GM06990 (cell line): ENCODE measurements at regions not wholly inside any gene's neighbourhood (a gene's known extent, or its start where the extent isn't known, plus 50 kb on each side); places are given as distances from the start of the nearest gene placed in this dataset.

Experiments used
- DNase-seq: peaks from one replicate; pipeline ENCODE4 v3.0.0-alpha.2; 2011; ENCODE audit not compliant: insufficient read length; ENCODE audit errors: extremely low read depth
- H3K27me3 ChIP-seq: replicated peaks from 2 replicates; pipeline ENCODE4 v1.6.0; 2011; ENCODE audit warnings: low read length; ENCODE audit not compliant: control insufficient read depth, insufficient read depth
- H3K36me3 ChIP-seq: 2 replicates; pipeline ENCODE4 v1.5.1; 2011; ENCODE audit warnings: low read length; ENCODE audit not compliant: control insufficient read depth, insufficient read depth
- H3K4me3 ChIP-seq: replicated peaks from 2 replicates; pipeline ENCODE4 v1.5.1; 2011; ENCODE audit warnings: low read depth, mild to moderate bottlenecking, control low read depth, low read length
- CTCF ChIP-seq: IDR thresholded peaks from 2 replicates; pipeline ENCODE4 v1.5.1; 2011; ENCODE audit warnings: low read length, control low read depth, mild to moderate bottlenecking, inconsistent platforms; ENCODE audit not compliant: insufficient read depth, poor library complexity, severe bottlenecking

- Histone ChIP-seq H3K27me3 (no peaks in the 10 kb centered on the region), H3K36me3 (no peaks in the 10 kb centered on the region), H3K4me3 (no peak overlapping the region)
- no peak for DNase-seq
- TF ChIP-seq CTCF, result no peak
Observed at GRCh38 chr13:89567025-89567424, 1780.5 kb upstream of the MIR17HG start.

DNA sequence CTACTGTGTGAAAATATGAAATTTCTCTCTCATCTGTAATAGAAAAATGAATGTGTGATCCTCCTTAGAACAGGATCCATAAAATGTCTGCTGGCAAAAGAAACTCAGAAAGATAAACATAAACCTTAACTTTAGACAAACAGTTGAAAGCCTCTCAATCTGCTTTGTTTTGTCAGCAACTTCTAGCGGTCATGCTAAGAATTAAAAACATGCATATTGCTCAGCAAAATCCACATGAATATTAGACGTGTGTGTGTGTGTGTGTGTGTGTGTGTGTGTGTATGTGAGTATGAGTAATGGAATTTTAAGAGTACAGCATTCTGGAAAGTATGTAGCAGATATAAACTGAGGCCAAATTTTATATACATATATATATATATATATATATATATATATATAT, 1779.2 kb upstream of the MIR17HG start:
- Histone ChIP-seq H3K36me3 (no peaks in the 10 kb centered on the region), H3K27me3 (no peaks in the 10 kb centered on the region), H3K4me3 (no peak overlapping the region)
- no peak for DNase-seq
- TF ChIP-seq CTCF, result no peak

DNA sequence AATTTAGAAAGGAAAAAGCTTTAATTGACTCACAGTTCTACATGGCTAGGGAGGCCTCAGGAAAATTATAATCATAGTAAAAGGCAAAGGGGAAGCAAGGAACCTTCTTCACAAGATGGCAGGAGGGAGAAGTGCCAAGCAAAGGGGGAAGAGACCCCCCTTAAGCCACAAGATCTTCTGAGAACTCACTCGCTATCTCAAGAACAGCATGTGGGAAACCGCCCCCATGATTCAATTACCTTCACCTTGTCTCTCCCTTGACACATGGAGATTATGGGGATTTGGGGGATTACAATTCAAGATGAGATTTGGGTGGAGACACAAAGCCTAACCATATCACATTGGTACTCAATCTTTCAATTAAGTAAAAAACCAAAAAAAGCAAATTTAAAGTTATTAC, 1778.7 kb upstream of the MIR17HG start:
- DNase-seq, result no peak
- Histone ChIP-seq H3K4me3 (no peak overlapping the region), H3K27me3 (no peaks in the 10 kb centered on the region), H3K36me3 (no peaks in the 10 kb centered on the region)
- TF ChIP-seq CTCF, result no peak

- Histone ChIP-seq H3K27me3 (no peaks in the 10 kb centered on the region), H3K4me3 (no peak overlapping the region), H3K36me3 (no peaks in the 10 kb centered on the region)
- no peak for DNase-seq
- no peak for TF ChIP-seq CTCF
Observed at GRCh38 chr13:89571676-89572075, 1775.8 kb upstream of the MIR17HG start.

- TF ChIP-seq CTCF, result no peak
- Histone ChIP-seq H3K36me3 (no peaks in the 10 kb centered on the region), H3K27me3 (no peaks in the 10 kb centered on the region), H3K4me3 (no peak overlapping the region)
- no peak for DNase-seq
Observed at GRCh38 chr13:89574077-89574476, 1773.4 kb upstream of the MIR17HG start.

DNA sequence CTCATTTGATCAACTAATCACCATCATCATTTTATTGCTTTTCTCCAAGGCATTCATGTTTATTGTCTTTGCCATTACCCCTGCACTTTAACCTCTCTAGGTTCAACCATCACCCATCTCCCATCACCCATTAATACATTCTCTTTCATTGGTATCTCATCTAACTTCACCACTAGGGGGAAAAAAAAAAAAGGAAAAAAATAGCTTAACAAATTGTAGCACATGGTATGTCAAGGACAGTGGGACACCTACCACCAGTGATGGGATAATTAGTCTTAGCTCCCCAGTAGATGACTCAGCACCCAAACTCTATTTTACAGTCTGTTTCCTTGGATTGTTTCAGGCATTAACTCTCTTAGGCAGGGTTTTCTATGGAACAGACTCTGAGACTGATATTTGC, 1770.2 kb upstream of the MIR17HG start:
- no peak for DNase-seq
- no peak for TF ChIP-seq CTCF
- no peak overlapping the region for H3K4me3 ChIP-seq
- H3K27me3 ChIP-seq, result no peaks in the 10 kb centered on the region
- H3K36me3 ChIP-seq, result no peaks in the 10 kb centered on the region
